ENCODE measurements at regions not wholly inside any gene's neighbourhood (a gene's known extent, or its start where the extent isn't known, plus 50 kb on each side); places are given as distances from the start of the nearest gene placed in this dataset.

GRCh38 chr2:107607054-107607453 is 219.6 kb upstream of the RGPD4 start:
- intact Hi-C loops (cut with DNase I, micrococcal nuclease): no loop called here
- Mint-ChIP-seq H3K9me3 (ENCODE audit: low read depth) (no peaks in the 10 kb centered on the region), H3K36me3 (ENCODE audit: low read depth) (no peaks in the 10 kb centered on the region), H3K27ac (no peak overlapping the region), H3K4me1 (no peaks in the 10 kb centered on the region), H3K27me3 (no peaks in the 10 kb centered on the region), H3K4me3 (no peak overlapping the region)
- ChIA-PET CTCF (interaction anchor here (0.6 kb wide), 1 partner anchor 137 kb away, joined by 3 read pairs; no protein-coding TSS in a partner anchor), POLR2A (no interaction called here)
- no peak for ATAC-seq
- no peak for DNase-seq

- H3K27ac Mint-ChIP-seq: no peak overlapping the region
- no peaks in the 10 kb centered on the region for H3K4me1 Mint-ChIP-seq
- H3K4me3 Mint-ChIP-seq: no peak overlapping the region
- intact Hi-C loops (cut with DNase I, micrococcal nuclease): no loop called here
- no peaks in the 10 kb centered on the region for H3K36me3 Mint-ChIP-seq (ENCODE audit: low read depth)
- DNase-seq: no peak
- ChIA-PET CTCF (interaction anchor here (0.6 kb wide), 1 partner anchor 137 kb away, joined by 3 read pairs; no protein-coding TSS in a partner anchor), POLR2A (no interaction called here)
- no peaks in the 10 kb centered on the region for H3K9me3 Mint-ChIP-seq (ENCODE audit: low read depth)
- H3K27me3 Mint-ChIP-seq: no peaks in the 10 kb centered on the region
- no peak for ATAC-seq
Observed at GRCh38 chr2:107607473-107607872, 219.2 kb upstream of the RGPD4 start.

GRCh38 chr2:107615039-107615438 is 211.7 kb upstream of the RGPD4 start:
- no peaks in the 10 kb centered on the region for H3K27me3 Mint-ChIP-seq
- peaks cover 10% of the 10 kb centered on the region for H3K9me3 Mint-ChIP-seq (ENCODE audit: low read depth)
- no peaks in the 10 kb centered on the region for H3K36me3 Mint-ChIP-seq (ENCODE audit: low read depth)
- ATAC-seq: no peak
- intact Hi-C loops (cut with DNase I, micrococcal nuclease): no loop called here
- no peak overlapping the region for H3K4me3 Mint-ChIP-seq
- ChIA-PET POLR2A (no interaction called here), CTCF (no interaction called here)
- no peaks in the 10 kb centered on the region for H3K4me1 Mint-ChIP-seq
- no peak overlapping the region for H3K27ac Mint-ChIP-seq
- DNase-seq: no peak

- no peak for ATAC-seq
- no peak overlapping the region for H3K27ac Mint-ChIP-seq
Observed at GRCh38 chr2:107618769-107619168, 207.9 kb upstream of the RGPD4 start.

GRCh38 chr2:107621186-107622165 is 205.2 kb upstream of the RGPD4 start:
- DNase-seq: no peak
- H3K27ac Mint-ChIP-seq: no peak overlapping the region
- H3K36me3 Mint-ChIP-seq (ENCODE audit: low read depth): no peaks in the 10 kb centered on the region
- H3K27me3 Mint-ChIP-seq: no peaks in the 10 kb centered on the region
- POLR2A ChIA-PET: no interaction called here
- CTCF ChIA-PET: no interaction called here
- no peak for ATAC-seq
- no peak overlapping the region for H3K4me3 Mint-ChIP-seq
- no peaks in the 10 kb centered on the region for H3K4me1 Mint-ChIP-seq
- intact Hi-C loops (cut with DNase I, micrococcal nuclease): no loop called here
- H3K9me3 Mint-ChIP-seq (ENCODE audit: low read depth): peaks cover 11% of the 10 kb centered on the region

More at GRCh38 chr2:107618769-107619168, 207.9 kb upstream of the RGPD4 start:
- no peak for DNase-seq
- Mint-ChIP-seq H3K27me3 (no peaks in the 10 kb centered on the region), H3K4me1 (no peaks in the 10 kb centered on the region), H3K4me3 (no peak overlapping the region), H3K36me3 (ENCODE audit: low read depth) (no peaks in the 10 kb centered on the region), H3K9me3 (ENCODE audit: low read depth) (peaks cover 10% of the 10 kb centered on the region)
- CTCF ChIA-PET: no interaction called here
- POLR2A ChIA-PET: no interaction called here
- intact Hi-C loops (cut with DNase I, micrococcal nuclease): no loop called here

GRCh38 chr2:107622741-107623310 is 203.9 kb upstream of the RGPD4 start:
- Mint-ChIP-seq H3K9me3 (ENCODE audit: low read depth) (peaks cover 8% of the 10 kb centered on the region), H3K27me3 (no peaks in the 10 kb centered on the region), H3K4me1 (no peaks in the 10 kb centered on the region), H3K4me3 (no peak overlapping the region), H3K27ac (no peak overlapping the region), H3K36me3 (ENCODE audit: low read depth) (no peaks in the 10 kb centered on the region)
- no peak for DNase-seq
- ChIA-PET POLR2A (no interaction called here), CTCF (no interaction called here)
- no peak for ATAC-seq
- intact Hi-C loops (cut with DNase I, micrococcal nuclease): no loop called here

- CTCF ChIA-PET: no interaction called here
- POLR2A ChIA-PET: no interaction called here
- no peak overlapping the region for H3K4me3 Mint-ChIP-seq
- no peak overlapping the region for H3K27ac Mint-ChIP-seq
- intact Hi-C loops (cut with DNase I, micrococcal nuclease): no loop called here
- no peaks in the 10 kb centered on the region for H3K27me3 Mint-ChIP-seq
- ATAC-seq: no peak
- DNase-seq: no peak
- peaks cover 14% of the 10 kb centered on the region for H3K9me3 Mint-ChIP-seq (ENCODE audit: low read depth)
- H3K36me3 Mint-ChIP-seq (ENCODE audit: low read depth): no peaks in the 10 kb centered on the region
- no peaks in the 10 kb centered on the region for H3K4me1 Mint-ChIP-seq
Observed at GRCh38 chr2:107625982-107626381, 200.7 kb upstream of the RGPD4 start.

- ChIA-PET CTCF (no interaction called here), POLR2A (no interaction called here)
- Mint-ChIP-seq H3K9me3 (ENCODE audit: low read depth) (peaks cover 16% of the 10 kb centered on the region), H3K4me3 (no peak overlapping the region), H3K27ac (no peak overlapping the region), H3K27me3 (no peaks in the 10 kb centered on the region), H3K36me3 (ENCODE audit: low read depth) (no peaks in the 10 kb centered on the region), H3K4me1 (no peaks in the 10 kb centered on the region)
- ATAC-seq: no peak
- intact Hi-C loops (cut with DNase I, micrococcal nuclease): no loop called here
- no peak for DNase-seq
Observed at GRCh38 chr2:107627164-107627563, 199.5 kb upstream of the RGPD4 start.

- CTCF ChIA-PET: no interaction called here
Observed at GRCh38 chr2:107627926-107628325, 198.8 kb upstream of the RGPD4 start.

GRCh38 chr2:107633580-107634147 is 193.0 kb upstream of the RGPD4 start:
- no peak overlapping the region for H3K4me3 Mint-ChIP-seq
- H3K36me3 Mint-ChIP-seq (ENCODE audit: low read depth): no peaks in the 10 kb centered on the region
- no peak overlapping the region for H3K27ac Mint-ChIP-seq
- DNase-seq (no peak), ATAC-seq (no peak)
- POLR2A ChIA-PET: no interaction called here
- CTCF ChIA-PET: interaction anchor here (0.6 to 1.1 kb wide), 2 partner anchors 55 to 128 kb away, joined by 3 read pairs; no protein-coding TSS in a partner anchor
- intact Hi-C loops (cut with DNase I, micrococcal nuclease): no loop called here
- no peaks in the 10 kb centered on the region for H3K27me3 Mint-ChIP-seq
- no peaks in the 10 kb centered on the region for H3K4me1 Mint-ChIP-seq
- peaks cover 19% of the 10 kb centered on the region for H3K9me3 Mint-ChIP-seq (ENCODE audit: low read depth)

More at GRCh38 chr2:107627926-107628325, 198.8 kb upstream of the RGPD4 start:
- ATAC-seq (no peak), DNase-seq (no peak)
- no peaks in the 10 kb centered on the region for H3K36me3 Mint-ChIP-seq (ENCODE audit: low read depth)
- H3K4me3 Mint-ChIP-seq: no peak overlapping the region
- no peaks in the 10 kb centered on the region for H3K4me1 Mint-ChIP-seq
- no peak overlapping the region for H3K27ac Mint-ChIP-seq
- H3K27me3 Mint-ChIP-seq: no peaks in the 10 kb centered on the region
- intact Hi-C loops (cut with DNase I, micrococcal nuclease): no loop called here
- H3K9me3 Mint-ChIP-seq (ENCODE audit: low read depth): peaks cover 20% of the 10 kb centered on the region
- POLR2A ChIA-PET: no interaction called here

- peaks cover 16% of the 10 kb centered on the region for H3K9me3 Mint-ChIP-seq (ENCODE audit: low read depth)
- intact Hi-C loops (cut with DNase I, micrococcal nuclease): no loop called here
- no peaks in the 10 kb centered on the region for H3K4me1 Mint-ChIP-seq
- no peak overlapping the region for H3K4me3 Mint-ChIP-seq
- no peak overlapping the region for H3K27ac Mint-ChIP-seq
- POLR2A ChIA-PET: no interaction called here
- H3K27me3 Mint-ChIP-seq: no peaks in the 10 kb centered on the region
- ATAC-seq: no peak
- H3K36me3 Mint-ChIP-seq (ENCODE audit: low read depth): no peaks in the 10 kb centered on the region
- DNase-seq: no peak
- CTCF ChIA-PET: interaction anchor here (0.6 to 1.1 kb wide), 2 partner anchors 56 to 128 kb away, joined by 3 read pairs; no protein-coding TSS in a partner anchor
Observed at GRCh38 chr2:107634172-107634571, 192.5 kb upstream of the RGPD4 start.

- ATAC-seq: no peak
- no peak for DNase-seq
- ChIA-PET CTCF (no interaction called here), POLR2A (no interaction called here)
- H3K4me1 Mint-ChIP-seq: no peaks in the 10 kb centered on the region
- no peaks in the 10 kb centered on the region for H3K27me3 Mint-ChIP-seq
- no peaks in the 10 kb centered on the region for H3K36me3 Mint-ChIP-seq (ENCODE audit: low read depth)
- peaks cover 14% of the 10 kb centered on the region for H3K9me3 Mint-ChIP-seq (ENCODE audit: low read depth)
- intact Hi-C loops (cut with DNase I, micrococcal nuclease): no loop called here
- H3K27ac Mint-ChIP-seq: no peak overlapping the region
- H3K4me3 Mint-ChIP-seq: no peak overlapping the region
Observed at GRCh38 chr2:107635883-107636282, 190.8 kb upstream of the RGPD4 start.
